ENCODE measurements at regions not wholly inside any gene's neighbourhood (a gene's known extent, or its start where the extent isn't known, plus 50 kb on each side); places are given as distances from the start of the nearest gene placed in this dataset.

DNA sequence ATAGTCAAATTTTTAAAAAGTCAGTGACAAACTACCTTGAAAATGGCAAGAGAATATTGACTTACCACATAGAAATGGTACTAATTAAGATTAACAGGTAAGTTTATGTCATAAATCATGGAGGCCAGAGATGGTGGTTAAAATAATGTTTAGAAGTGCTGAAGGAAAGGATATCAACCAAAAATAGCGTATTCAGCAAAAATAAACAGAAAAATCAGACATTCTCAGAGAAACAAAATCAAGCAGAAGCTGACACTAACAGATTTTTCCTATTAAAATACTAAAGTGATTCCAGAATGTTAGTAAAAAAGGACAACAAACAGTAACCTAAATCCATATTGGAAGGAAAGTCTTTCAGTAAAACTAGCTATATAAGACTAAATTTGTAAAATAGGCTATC lies 959.9 kb upstream of the CDH10 start:
- DNase-seq (ENCODE audit: low read depth), result no peak
- TF ChIP-seq CTCF (IDR thresholded peaks at IDR 0.05; ENCODE audit: insufficient read depth, low read depth, low read length, missing control alignments), result no peak
- H3K4me3 ChIP-seq (ENCODE audit: low read depth, low read length), result no peak overlapping the region

DNA sequence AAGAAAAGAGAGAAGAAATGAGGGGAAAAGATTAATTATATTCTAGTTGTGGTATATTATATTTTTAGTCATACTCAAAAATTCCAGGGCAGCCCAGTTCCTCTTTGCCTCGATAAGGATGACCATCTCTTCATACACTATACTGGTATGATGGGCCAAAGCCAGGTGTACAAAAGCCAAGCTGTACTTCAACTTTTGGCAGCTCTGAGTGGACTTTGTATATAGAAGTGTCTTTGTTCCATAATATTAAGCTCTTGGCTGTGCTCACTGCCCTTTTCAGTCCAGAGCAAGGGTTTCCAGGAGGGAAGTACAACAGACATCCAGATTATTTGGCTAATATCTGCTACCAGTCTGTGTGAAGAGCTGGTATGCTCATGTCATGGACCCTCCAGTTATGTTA lies 934.3 kb upstream of the CDH10 start:
- no peak for DNase-seq (ENCODE audit: low read depth)
- no peak overlapping the region for H3K4me3 ChIP-seq (ENCODE audit: low read depth, low read length)
- TF ChIP-seq CTCF (IDR thresholded peaks at IDR 0.05; ENCODE audit: insufficient read depth, low read depth, low read length, missing control alignments), result no peak

GRCh38 chr5:25573691-25574090 lies 928.9 kb upstream of the CDH10 start:
- TF ChIP-seq CTCF (IDR thresholded peaks at IDR 0.05; ENCODE audit: insufficient read depth, low read depth, low read length, missing control alignments), result no peak
- no peak overlapping the region for H3K4me3 ChIP-seq (ENCODE audit: low read depth, low read length)
- no peak for DNase-seq (ENCODE audit: low read depth)

DNA sequence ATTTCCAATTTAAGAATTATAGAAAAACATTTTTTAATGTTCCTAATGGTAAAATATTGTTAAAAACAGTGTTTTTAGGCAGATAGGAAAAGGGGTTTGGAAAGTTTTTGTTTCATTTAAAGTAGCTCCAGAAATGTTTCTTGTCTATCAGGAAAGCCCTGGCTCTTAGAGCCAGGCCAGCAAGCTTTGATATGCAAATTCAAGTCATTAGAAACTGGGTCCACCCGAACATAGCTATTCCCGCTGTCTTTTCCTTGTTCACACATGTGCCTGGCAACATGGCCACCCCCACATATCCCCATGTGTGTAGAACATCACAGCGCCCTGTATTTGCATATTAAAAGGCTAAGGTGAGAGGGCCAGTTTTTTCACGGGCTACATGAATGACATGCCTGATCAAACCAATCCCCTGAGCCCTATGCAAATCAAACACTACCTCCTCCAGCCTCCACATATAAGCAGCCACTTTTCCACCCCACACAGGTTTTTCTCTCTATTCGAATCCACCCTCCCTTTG lies 925.3 kb upstream of the CDH10 start:
- no peak for DNase-seq (ENCODE audit: low read depth)
- no peak overlapping the region for H3K4me3 ChIP-seq (ENCODE audit: low read depth, low read length)
- no peak for TF ChIP-seq CTCF (IDR thresholded peaks at IDR 0.05; ENCODE audit: insufficient read depth, low read depth, low read length, missing control alignments)

DNA sequence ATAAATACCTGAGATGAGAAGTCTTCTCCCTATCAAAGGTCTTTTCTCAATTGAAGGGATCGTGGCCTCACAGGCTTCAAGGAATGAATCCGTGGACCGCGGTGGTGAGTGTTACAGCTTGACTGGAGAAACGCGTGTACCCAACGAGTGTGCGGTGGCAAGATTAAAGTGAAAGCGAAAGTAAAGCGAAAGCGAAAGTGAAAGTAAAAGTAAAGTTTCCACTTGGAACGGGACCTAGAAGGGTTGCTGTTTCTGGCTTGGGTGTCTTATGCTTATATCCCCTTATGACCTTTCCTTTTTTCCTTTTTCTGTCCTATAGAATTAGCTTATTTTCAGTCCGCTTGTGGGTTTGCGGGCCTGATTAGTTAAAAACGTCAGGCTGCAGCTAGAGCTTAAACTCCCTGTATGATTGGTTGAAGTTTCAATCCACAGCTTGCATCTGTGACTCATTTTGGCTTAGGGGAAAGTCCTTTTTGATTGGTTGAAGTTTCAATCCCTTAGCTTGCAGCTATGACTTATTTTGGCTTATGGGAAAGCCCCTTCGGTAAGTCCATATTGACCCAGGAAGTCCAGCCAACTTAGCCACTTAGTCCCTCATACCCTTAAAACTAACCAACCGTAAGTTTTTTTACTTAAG lies 924.3 kb upstream of the CDH10 start:
- DNase-seq (ENCODE audit: low read depth), result no peak
- H3K4me3 ChIP-seq (ENCODE audit: low read depth, low read length), result no peak overlapping the region
- TF ChIP-seq CTCF (IDR thresholded peaks at IDR 0.05; ENCODE audit: insufficient read depth, low read depth, low read length, missing control alignments), result no peak

GRCh38 chr5:25568294-25568693 lies 923.5 kb upstream of the CDH10 start:
- no peak for TF ChIP-seq CTCF (IDR thresholded peaks at IDR 0.05; ENCODE audit: insufficient read depth, low read depth, low read length, missing control alignments)
- DNase-seq (ENCODE audit: low read depth), result no peak
- H3K4me3 ChIP-seq (ENCODE audit: low read depth, low read length), result no peak overlapping the region

DNA sequence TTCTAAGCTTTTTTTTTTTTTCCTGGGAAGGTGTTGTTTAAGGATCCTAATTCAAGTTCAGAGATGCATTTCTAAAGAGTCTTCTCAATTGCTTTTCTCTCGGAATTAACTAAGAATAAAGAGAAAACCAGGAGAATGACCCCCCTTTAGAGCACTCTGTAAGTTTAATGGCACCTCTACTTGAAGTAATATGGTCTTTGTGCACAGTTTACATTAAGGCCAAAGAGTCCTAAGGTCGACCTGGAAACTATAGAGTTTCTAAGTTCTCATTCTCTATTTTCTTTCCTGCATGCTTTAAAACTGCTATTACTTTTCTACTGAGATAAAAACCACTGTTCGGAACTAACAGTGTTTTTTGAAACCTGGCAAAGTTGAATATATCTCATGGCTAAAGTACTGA lies 923.1 kb upstream of the CDH10 start:
- H3K4me3 ChIP-seq (ENCODE audit: low read depth, low read length), result no peak overlapping the region
- TF ChIP-seq CTCF (IDR thresholded peaks at IDR 0.05; ENCODE audit: insufficient read depth, low read depth, low read length, missing control alignments), result no peak
- no peak for DNase-seq (ENCODE audit: low read depth)
